ENCODE measurements at regions not wholly inside any gene's neighbourhood (a gene's known extent, or its start where the extent isn't known, plus 50 kb on each side); places are given as distances from the start of the nearest gene placed in this dataset.

DNA sequence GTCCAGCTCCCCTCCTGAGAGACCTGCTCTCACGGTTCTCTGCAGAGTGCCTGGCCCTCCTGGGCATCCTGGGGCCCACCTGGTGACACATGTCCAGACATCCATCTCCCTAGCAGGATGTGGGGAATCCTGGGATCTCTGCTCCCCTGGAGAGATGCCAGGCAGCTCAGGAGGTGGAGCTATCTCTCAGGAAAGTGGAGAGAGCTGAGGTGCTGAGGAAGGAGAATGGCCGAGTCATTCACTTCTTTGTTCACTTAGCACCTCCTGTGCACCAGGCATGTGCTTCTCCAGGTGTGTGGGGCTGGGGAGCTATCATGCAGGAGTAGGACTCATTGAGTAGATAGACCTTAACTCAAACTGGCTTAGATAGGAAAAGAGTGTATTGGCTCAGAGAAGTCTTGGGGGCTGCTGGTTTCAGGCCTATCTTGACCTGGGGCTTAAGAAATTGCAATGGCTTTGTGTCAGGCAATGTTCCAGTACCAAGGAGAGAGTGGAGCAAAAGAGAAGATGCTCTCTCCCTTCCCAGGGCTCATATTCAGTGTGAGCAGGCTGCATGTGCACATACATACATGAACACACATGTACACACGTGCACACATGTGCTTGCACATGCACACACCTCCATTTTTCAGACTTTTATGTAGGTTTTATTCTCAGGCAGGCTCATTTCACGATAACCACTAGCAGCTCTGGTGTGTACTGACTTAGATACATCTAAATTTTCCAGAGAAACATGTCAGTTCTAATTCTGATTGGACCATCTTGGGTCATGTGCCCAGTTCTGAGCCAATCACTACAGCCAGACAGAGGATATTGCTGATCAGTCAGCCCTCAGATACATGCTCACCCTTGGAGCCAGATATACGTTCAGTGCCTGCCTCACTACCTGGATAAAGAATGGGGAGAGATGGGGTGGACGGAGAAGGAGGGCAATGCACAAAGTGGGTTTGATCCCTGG is 437.6 kb downstream of the PTPRU start:
- TF ChIP-seq YY1 (IDR thresholded peaks at IDR 0.05) = no peak
- TF ChIP-seq, protein P1, sequence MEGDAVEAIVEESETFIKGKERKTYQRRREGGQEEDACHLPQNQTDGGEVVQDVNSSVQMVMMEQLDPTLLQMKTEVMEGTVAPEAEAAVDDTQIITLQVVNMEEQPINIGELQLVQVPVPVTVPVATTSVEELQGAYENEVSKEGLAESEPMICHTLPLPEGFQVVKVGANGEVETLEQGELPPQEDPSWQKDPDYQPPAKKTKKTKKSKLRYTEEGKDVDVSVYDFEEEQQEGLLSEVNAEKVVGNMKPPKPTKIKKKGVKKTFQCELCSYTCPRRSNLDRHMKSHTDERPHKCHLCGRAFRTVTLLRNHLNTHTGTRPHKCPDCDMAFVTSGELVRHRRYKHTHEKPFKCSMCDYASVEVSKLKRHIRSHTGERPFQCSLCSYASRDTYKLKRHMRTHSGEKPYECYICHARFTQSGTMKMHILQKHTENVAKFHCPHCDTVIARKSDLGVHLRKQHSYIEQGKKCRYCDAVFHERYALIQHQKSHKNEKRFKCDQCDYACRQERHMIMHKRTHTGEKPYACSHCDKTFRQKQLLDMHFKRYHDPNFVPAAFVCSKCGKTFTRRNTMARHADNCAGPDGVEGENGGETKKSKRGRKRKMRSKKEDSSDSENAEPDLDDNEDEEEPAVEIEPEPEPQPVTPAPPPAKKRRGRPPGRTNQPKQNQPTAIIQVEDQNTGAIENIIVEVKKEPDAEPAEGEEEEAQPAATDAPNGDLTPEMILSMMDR (IDR thresholded peaks at IDR 0.05; ENCODE audit: low read depth, low read length, missing input control) = no peak
- TF ChIP-seq JUND (IDR thresholded peaks at IDR 0.05) = no peak
- TF ChIP-seq RXRA (IDR thresholded peaks at IDR 0.05) = no peak
- TF ChIP-seq, protein P2, sequence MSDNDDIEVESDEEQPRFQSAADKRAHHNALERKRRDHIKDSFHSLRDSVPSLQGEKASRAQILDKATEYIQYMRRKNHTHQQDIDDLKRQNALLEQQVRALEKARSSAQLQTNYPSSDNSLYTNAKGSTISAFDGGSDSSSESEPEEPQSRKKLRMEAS (IDR thresholded peaks at IDR 0.05) = no peak
- no peak for TF ChIP-seq FOXA1 (IDR thresholded peaks at IDR 0.05)
